OCI-LY3 (cell line): ENCODE measurements at regions not wholly inside any gene's neighbourhood (a gene's known extent, or its start where the extent isn't known, plus 50 kb on each side); places are given as distances from the start of the nearest gene placed in this dataset.
"Not testable (repeated sequence)": the region's sequence is repeated elsewhere in the genome, so short reads cannot be mapped to it uniquely, and the experiment has no call there.

Experiments used
- H2AFZ ChIP-seq: fragments of 200-600, 300-600 bp; shearing (Covaris generic); 2 replicates; pipeline ENCODE4 v1.6.0; 2014; ENCODE audit warnings: antibody characterized with exemption, low read depth, low read length
- H3K27ac ChIP-seq: fragments of 200-600, 300-600 bp; sonication (generic); 2 replicates; pipeline ENCODE4 v1.5.1; 2014; ENCODE audit warnings: mild to moderate bottlenecking, low read length, moderate library complexity, mixed read lengths
- H3K27me3 ChIP-seq: fragments of 200-600, 300-600 bp; sonication (generic); 2 replicates; pipeline ENCODE4 v1.6.1; 2014; ENCODE audit warnings: low read depth, low read length, mixed read lengths
- H3K36me3 ChIP-seq: fragments of 200-600, 300-600 bp; sonication (generic); replicated peaks from 2 replicates; pipeline ENCODE3; 2014; ENCODE audit warnings: low read depth, low read length, mixed read lengths
- H3K4me1 ChIP-seq: fragments of 300-600, 200-600 bp; sonication (generic); 2 replicates; pipeline ENCODE4 v1.6.1; 2014; ENCODE audit warnings: low read length, mixed read lengths
- H3K4me2 ChIP-seq: fragments of 200-600, 300-600 bp; sonication (generic); 2 replicates; pipeline ENCODE4 v1.6.1; 2014; ENCODE audit warnings: low read length, mixed read lengths
- H3K4me3 ChIP-seq: fragments of 300-600, 200-600 bp; sonication (generic); 2 replicates; pipeline ENCODE4 v1.5.1; 2014; ENCODE audit warnings: antibody characterized with exemption, mild to moderate bottlenecking, low read length, moderate library complexity
- H3K79me2 ChIP-seq: fragments of 300-600, 200-600 bp; shearing (Covaris generic); 2 replicates; pipeline ENCODE4 v1.6.1; 2014; ENCODE audit warnings: mild to moderate bottlenecking, low read length, mixed read lengths
- H3K9ac ChIP-seq: fragments of 300-600, 200-600 bp; shearing (Covaris generic); 2 replicates; pipeline ENCODE4 v1.6.0; 2014; ENCODE audit warnings: mild to moderate bottlenecking, low read length, moderate library complexity
- H3K9me3 ChIP-seq: fragments of 200-600, 300-600 bp; shearing (Covaris generic); 2 replicates; pipeline ENCODE4 v1.6.1; 2014; ENCODE audit warnings: low read length, mixed read lengths; ENCODE audit not compliant: insufficient read depth
- H4K20me1 ChIP-seq: fragments of 200-600, 300-600 bp; sonication (generic); 2 replicates; pipeline ENCODE4 v1.6.1; 2016; ENCODE audit warnings: low read length, mixed read lengths; ENCODE audit not compliant: insufficient read depth
- CTCF ChIP-seq: fragments of 200-600, 300-600 bp; sonication (generic); IDR thresholded peaks from 2 replicates; pipeline ENCODE4 v1.5.1; 2014; ENCODE audit warnings: antibody characterized with exemption, low read length, low read depth
- EZH2phosphoT487 ChIP-seq: fragments of 200-600 bp; shearing (Covaris generic); IDR thresholded peaks from 2 replicates; pipeline ENCODE4 v1.6.1; 2018; ENCODE audit warnings: antibody characterized with exemption, mixed run types, low read depth

- no peak for TF ChIP-seq EZH2phosphoT487
- no peak for TF ChIP-seq CTCF
- H3K36me3 ChIP-seq: no peaks in the 10 kb centered on the region
- no peaks in the 10 kb centered on the region for H3K79me2 ChIP-seq
- H3K27me3 ChIP-seq: no peaks in the 10 kb centered on the region
- no peaks in the 10 kb centered on the region for H4K20me1 ChIP-seq
- H3K27ac ChIP-seq: no peak overlapping the region
- no peaks in the 10 kb centered on the region for H3K4me1 ChIP-seq
- H3K9ac ChIP-seq: no peak overlapping the region
- H3K9me3 ChIP-seq: no peaks in the 10 kb centered on the region
- H3K4me2 ChIP-seq: no peak overlapping the region
- no peak overlapping the region for H2AFZ ChIP-seq
- no peak overlapping the region for H3K4me3 ChIP-seq
These were observed 216.1 kb downstream of the ETAA1 start for GRCh38 chr2:67613227-67613626.

DNA sequence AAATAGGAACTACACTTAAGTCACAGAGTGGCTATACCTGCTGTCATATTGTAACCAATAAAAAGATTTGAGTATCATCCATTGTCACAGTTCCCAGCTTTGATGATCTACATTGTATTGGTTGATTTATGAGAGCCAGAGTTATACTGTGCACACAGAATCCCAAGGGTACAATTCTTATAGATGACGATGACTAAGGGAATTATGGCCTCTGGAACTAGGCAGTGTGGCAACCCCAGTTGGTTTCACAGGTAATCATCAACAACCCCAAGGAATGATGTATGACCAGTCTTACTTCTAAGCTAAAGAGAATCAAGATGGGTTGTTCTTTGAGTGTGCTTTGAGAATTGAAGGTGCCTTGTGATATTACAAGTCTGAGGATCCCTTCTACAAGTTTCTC lies 217.3 kb downstream of the ETAA1 start:
- Histone ChIP-seq H2AFZ (no peak overlapping the region), H3K4me3 (no peak overlapping the region), H3K27me3 (no peaks in the 10 kb centered on the region), H3K4me1 (no peaks in the 10 kb centered on the region), H4K20me1 (no peaks in the 10 kb centered on the region), H3K36me3 (no peaks in the 10 kb centered on the region), H3K9ac (no peak overlapping the region), H3K4me2 (no peak overlapping the region), H3K27ac (no peak overlapping the region), H3K9me3 (no peaks in the 10 kb centered on the region), H3K79me2 (no peaks in the 10 kb centered on the region)
- TF ChIP-seq EZH2phosphoT487: no peak
- no peak for TF ChIP-seq CTCF

DNA sequence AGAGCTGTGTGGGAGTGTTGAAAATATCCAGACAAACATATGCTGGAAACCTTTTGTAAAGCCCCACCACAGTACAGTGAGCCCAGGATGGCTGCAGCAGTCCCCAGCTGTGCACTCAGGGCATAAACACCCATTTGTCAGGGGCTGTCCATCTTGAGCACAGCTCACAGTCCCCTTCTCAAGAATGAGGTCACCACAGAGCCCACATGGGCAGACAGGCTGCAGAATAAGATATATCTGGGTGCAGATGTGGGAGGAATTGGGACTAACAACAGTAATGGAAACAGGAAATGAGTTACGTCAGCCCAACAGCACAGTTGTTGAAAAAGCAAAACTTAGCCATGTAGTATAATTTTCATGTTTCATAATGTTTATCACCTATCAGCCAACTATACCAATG lies 219.6 kb downstream of the ETAA1 start:
- H3K4me2 ChIP-seq: no peak overlapping the region
- H3K36me3 ChIP-seq: no peaks in the 10 kb centered on the region
- no peaks in the 10 kb centered on the region for H3K9me3 ChIP-seq
- H3K9ac ChIP-seq: no peak overlapping the region
- H3K4me1 ChIP-seq: no peaks in the 10 kb centered on the region
- no peak overlapping the region for H3K4me3 ChIP-seq
- H3K79me2 ChIP-seq: no peaks in the 10 kb centered on the region
- H3K27ac ChIP-seq: no peak overlapping the region
- H3K27me3 ChIP-seq: no peaks in the 10 kb centered on the region
- no peaks in the 10 kb centered on the region for H4K20me1 ChIP-seq
- TF ChIP-seq CTCF: no peak
- no peak for TF ChIP-seq EZH2phosphoT487
- no peak overlapping the region for H2AFZ ChIP-seq

DNA sequence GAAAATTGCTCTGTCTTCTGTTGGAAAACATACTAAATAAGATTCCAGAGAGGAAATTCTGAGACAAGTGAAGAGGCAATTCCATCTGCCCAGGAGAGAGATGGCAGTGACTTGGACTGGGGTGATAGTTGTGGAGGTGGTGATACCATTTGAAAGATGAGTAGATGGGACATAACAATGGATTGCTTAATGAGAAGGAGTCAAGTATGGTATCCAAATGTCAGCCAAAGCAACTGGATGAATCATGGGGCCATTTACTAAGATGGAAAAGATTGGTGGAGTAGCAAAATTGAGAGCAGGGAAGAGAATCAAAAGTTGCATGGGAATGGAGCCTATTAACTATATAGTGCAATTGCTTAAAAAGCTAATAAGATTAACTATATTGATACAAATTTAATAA lies 222.1 kb downstream of the ETAA1 start:
- Histone ChIP-seq H3K4me2 (no peak overlapping the region), H3K27me3 (no peaks in the 10 kb centered on the region), H3K79me2 (no peaks in the 10 kb centered on the region), H2AFZ (no peak overlapping the region), H3K4me3 (no peak overlapping the region), H4K20me1 (no peaks in the 10 kb centered on the region), H3K27ac (no peak overlapping the region), H3K9me3 (no peaks in the 10 kb centered on the region), H3K4me1 (no peaks in the 10 kb centered on the region; the same call in 1 of the 2 replicates), H3K9ac (no peak overlapping the region), H3K36me3 (no peaks in the 10 kb centered on the region)
- TF ChIP-seq CTCF: no peak
- no peak for TF ChIP-seq EZH2phosphoT487

- H3K4me1 ChIP-seq, H3K4me2 ChIP-seq, H4K20me1 ChIP-seq, H3K9me3 ChIP-seq, H3K36me3 ChIP-seq, H3K4me3 ChIP-seq, H3K79me2 ChIP-seq, H2AFZ ChIP-seq, H3K9ac ChIP-seq, H3K27me3 ChIP-seq, H3K27ac ChIP-seq: not testable (repeated sequence)
These were observed 226.6 kb downstream of the ETAA1 start for GRCh38 chr2:67623741-67624140.
